Activated CD4-positive, alpha-beta T cell treated with anti-CD3 and anti-CD28 coated beads for 36 hours (primary cell): ENCODE measurements at regions not wholly inside any gene's neighbourhood (a gene's known extent, or its start where the extent isn't known, plus 50 kb on each side); places are given as distances from the start of the nearest gene placed in this dataset.
"Not testable (repeated sequence)": the region's sequence is repeated elsewhere in the genome, so short reads cannot be mapped to it uniquely, and the experiment has no call there.

Experiments used
- ATAC-seq: fragments of 200-7000 bp; cut with Tn5 transposase; one replicate; pipeline ENCODE4 v1.10.0; 2021; ENCODE audit warnings: mild to moderate bottlenecking, moderate library complexity
- CTCF ChIA-PET: fragments of 350-600 bp; sonication (Branson Sonifier 250); formaldehyde crosslinking; loops from one replicate; lab custom pipeline; 2021; ENCODE audit warnings: antibody characterized with exemption; lab: Charles Lee
- POLR2A ChIA-PET: fragments of 350-600 bp; sonication (Branson Sonifier 250); formaldehyde crosslinking; loops from one replicate; lab custom pipeline; 2021; ENCODE audit warnings: antibody characterized with exemption, inconsistent platforms; lab: Charles Lee
- DNase-seq: peaks from one replicate; pipeline ENCODE4 v3.0.0-alpha.2; 2020
- H3K27ac Mint-ChIP-seq: one replicate; pipeline ENCODE4 v1.8.0; 2021; ENCODE audit warnings: mixed read lengths
- H3K27me3 Mint-ChIP-seq: one replicate; pipeline ENCODE4 v1.8.0; 2021; ENCODE audit warnings: mixed read lengths
- H3K36me3 Mint-ChIP-seq: one replicate; pipeline ENCODE4 v1.8.0; 2021; ENCODE audit warnings: low read depth, mixed read lengths
- H3K4me1 Mint-ChIP-seq: one replicate; pipeline ENCODE4 v1.8.0; 2021; ENCODE audit warnings: mixed read lengths
- H3K4me3 Mint-ChIP-seq: one replicate; pipeline ENCODE4 v1.8.0; 2021; ENCODE audit warnings: mild to moderate bottlenecking, moderate library complexity, mixed read lengths
- H3K9me3 Mint-ChIP-seq: one replicate; pipeline ENCODE4 v1.8.0; 2021; ENCODE audit warnings: low read depth, mixed read lengths
- intact Hi-C, 2 experiments: fragments of 100-400 bp; cut with DNase I in 1 of 2; cut with micrococcal nuclease in 1 of 2; formaldehyde crosslinking; loops; one replicate each; pipeline versions ENCODE4 v1.14.2 to v1.15.1; 2022 to 2024; cut with DNase I, micrococcal nuclease

DNA sequence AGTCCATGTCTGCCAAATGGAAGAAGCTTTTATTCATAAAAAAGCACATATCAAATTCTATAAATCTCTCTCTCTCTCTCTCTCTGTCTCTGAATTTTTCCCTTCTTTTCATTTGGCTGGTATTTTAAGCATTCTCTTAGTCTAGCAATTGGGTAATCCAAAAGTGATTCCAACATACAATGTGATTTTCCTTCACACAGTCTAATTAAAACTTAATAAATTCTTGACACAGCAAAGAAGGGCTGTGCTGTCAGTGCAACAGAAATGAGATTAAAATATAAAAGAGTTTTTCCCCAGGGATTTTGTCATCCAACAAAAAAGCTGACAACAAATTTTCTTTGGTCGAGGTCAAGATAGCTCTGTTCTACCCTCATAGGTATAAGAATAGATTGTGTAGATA is 216.9 kb downstream of the CENPC start:
- no peaks in the 10 kb centered on the region for H3K36me3 Mint-ChIP-seq
- POLR2A ChIA-PET: no interaction called here
- ATAC-seq (no peak), DNase-seq (no peak)
- H3K4me3 Mint-ChIP-seq: no peak overlapping the region
- H3K4me1 Mint-ChIP-seq: peaks cover 2% of the 10 kb centered on the region
- intact Hi-C loops: no loop called here
- H3K27me3 Mint-ChIP-seq: peaks cover 16% of the 10 kb centered on the region
- H3K27ac Mint-ChIP-seq: no peak overlapping the region
- CTCF ChIA-PET: interaction anchor here (0.5 to 3.1 kb wide), 6 partner anchors 21 to 242 kb away, joined by 3 to 36 read pairs (median 3); no protein-coding TSS in a partner anchor
- no peaks in the 10 kb centered on the region for H3K9me3 Mint-ChIP-seq

DNA sequence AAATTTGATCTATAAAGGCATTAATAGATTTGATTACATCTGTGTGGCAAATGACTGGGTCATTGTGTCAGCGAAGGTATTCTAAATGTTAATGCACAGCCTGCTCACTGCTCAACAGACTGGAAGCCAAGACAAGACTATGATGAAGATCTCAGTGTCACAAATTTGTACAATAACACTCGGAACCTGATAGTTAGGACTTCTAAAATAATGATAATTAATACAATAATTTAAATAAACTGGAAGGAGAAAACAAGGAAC is 217.4 kb downstream of the CENPC start:
- no peak overlapping the region for H3K27ac Mint-ChIP-seq
- CTCF ChIA-PET: interaction anchor here (0.6 to 3.1 kb wide), 5 partner anchors 9 to 241 kb away, joined by 3 to 36 read pairs (median 3); no protein-coding TSS in a partner anchor
- H3K36me3 Mint-ChIP-seq: no peaks in the 10 kb centered on the region
- H3K9me3 Mint-ChIP-seq: no peaks in the 10 kb centered on the region
- peaks cover 2% of the 10 kb centered on the region for H3K4me1 Mint-ChIP-seq
- POLR2A ChIA-PET: no interaction called here
- intact Hi-C loops: no loop called here
- no peak for DNase-seq
- no peak for ATAC-seq
- H3K27me3 Mint-ChIP-seq: peaks cover 16% of the 10 kb centered on the region
- no peak overlapping the region for H3K4me3 Mint-ChIP-seq

GRCh38 chr4:67327245-67328017 is 217.9 kb downstream of the CENPC start:
- Mint-ChIP-seq H3K4me3 (no peak overlapping the region), H3K4me1 (peaks cover 2% of the 10 kb centered on the region), H3K27me3 (peaks cover 16% of the 10 kb centered on the region), H3K9me3 (no peaks in the 10 kb centered on the region), H3K27ac (no peak overlapping the region), H3K36me3 (no peaks in the 10 kb centered on the region)
- intact Hi-C loops: loop anchor here (1.0 kb wide), 1 partner anchor 239 kb away; no protein-coding TSS in a partner anchor
- ATAC-seq: peak; percentile 74
- ChIA-PET CTCF (interaction anchor here (0.6 to 3.1 kb wide), 8 partner anchors 9 to 243 kb away, joined by 3 to 36 read pairs (median 3); no protein-coding TSS in a partner anchor), POLR2A (no interaction called here)
- DNase-seq: peak; percentile 66

- no peak for DNase-seq
- intact Hi-C loops: no loop called here
- H3K9me3 Mint-ChIP-seq: no peaks in the 10 kb centered on the region
- CTCF ChIA-PET: interaction anchor here (1.2 to 1.8 kb wide), 5 partner anchors 13 to 75 kb away, joined by 3 to 4 read pairs (median 3); no protein-coding TSS in a partner anchor
- H3K36me3 Mint-ChIP-seq: no peaks in the 10 kb centered on the region
- ATAC-seq: no peak
- peaks cover 16% of the 10 kb centered on the region for H3K27me3 Mint-ChIP-seq
- peaks cover 2% of the 10 kb centered on the region for H3K4me1 Mint-ChIP-seq
- no peak overlapping the region for H3K27ac Mint-ChIP-seq
- POLR2A ChIA-PET: no interaction called here
- no peak overlapping the region for H3K4me3 Mint-ChIP-seq
Measured at GRCh38 chr4:67325791-67326190, 219.5 kb downstream of the CENPC start.

GRCh38 chr4:67320645-67321044 is 224.7 kb downstream of the CENPC start:
- H3K9me3 Mint-ChIP-seq: no peaks in the 10 kb centered on the region
- POLR2A ChIA-PET: interaction anchor here (0.7 kb wide), 1 partner anchor 324 kb away, joined by 5 read pairs; no protein-coding TSS in a partner anchor
- H3K36me3 Mint-ChIP-seq: no peaks in the 10 kb centered on the region
- ATAC-seq (no peak), DNase-seq (no peak)
- CTCF ChIA-PET: interaction anchor here (1.2 kb wide), 1 partner anchor 18 kb away, joined by 3 read pairs; no protein-coding TSS in a partner anchor
- H3K4me3 Mint-ChIP-seq: no peak overlapping the region
- no peaks in the 10 kb centered on the region for H3K27me3 Mint-ChIP-seq
- no peaks in the 10 kb centered on the region for H3K4me1 Mint-ChIP-seq
- H3K27ac Mint-ChIP-seq: no peak overlapping the region
- intact Hi-C loops: no loop called here

DNA sequence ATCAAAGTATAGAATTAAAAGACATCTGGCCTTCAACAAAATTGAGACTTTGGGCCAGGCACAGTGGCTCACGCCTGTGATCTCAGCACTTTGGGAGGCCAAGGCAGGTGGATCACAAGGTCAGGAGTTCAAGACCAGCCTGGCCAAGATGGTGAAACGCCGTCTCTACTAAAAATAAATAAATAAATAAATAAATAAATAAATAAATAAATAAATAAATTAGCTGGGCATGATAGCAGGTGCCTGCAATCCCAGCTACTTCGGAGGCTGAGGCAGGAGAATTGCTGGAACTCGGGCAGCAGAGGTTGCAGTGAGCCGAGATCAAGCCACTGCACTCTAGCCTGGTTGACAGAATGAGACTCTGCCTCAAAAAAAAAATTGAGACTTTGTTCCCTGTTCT is 225.7 kb downstream of the CENPC start:
- ATAC-seq, H3K27me3 Mint-ChIP-seq, H3K4me1 Mint-ChIP-seq, POLR2A ChIA-PET, H3K4me3 Mint-ChIP-seq, DNase-seq, H3K27ac Mint-ChIP-seq, H3K36me3 Mint-ChIP-seq, H3K9me3 Mint-ChIP-seq, CTCF ChIA-PET, intact Hi-C loops: not testable (repeated sequence)

GRCh38 chr4:67300497-67301185 is 244.7 kb downstream of the CENPC start:
- H3K27me3 Mint-ChIP-seq, POLR2A ChIA-PET, CTCF ChIA-PET, H3K4me3 Mint-ChIP-seq, H3K36me3 Mint-ChIP-seq, H3K4me1 Mint-ChIP-seq, intact Hi-C loops, H3K27ac Mint-ChIP-seq, ATAC-seq, H3K9me3 Mint-ChIP-seq, DNase-seq: not testable (repeated sequence)

DNA sequence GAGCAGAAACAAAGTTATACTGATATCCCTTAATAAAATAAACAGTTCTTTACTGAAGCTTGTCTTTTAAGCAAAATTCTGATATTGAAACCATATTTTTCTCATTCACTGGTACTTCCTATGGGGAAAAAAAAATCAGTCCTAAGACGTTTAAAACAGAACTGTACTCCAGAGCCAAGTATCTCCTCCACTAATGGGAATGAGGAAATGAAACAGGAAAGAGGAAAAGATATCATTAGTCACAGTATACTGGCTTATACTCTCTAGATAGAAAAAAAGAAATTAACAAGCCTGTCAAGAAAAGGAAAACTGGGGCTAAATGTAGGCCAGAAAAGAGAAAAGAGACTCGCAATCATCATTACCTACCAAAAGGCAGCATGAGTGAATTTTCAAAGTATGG is 252.7 kb downstream of the CENPC start:
- Mint-ChIP-seq H3K4me3 (no peak overlapping the region), H3K27ac (no peak overlapping the region), H3K36me3 (no peaks in the 10 kb centered on the region), H3K9me3 (no peaks in the 10 kb centered on the region), H3K27me3 (no peaks in the 10 kb centered on the region), H3K4me1 (no peaks in the 10 kb centered on the region)
- intact Hi-C loops: no loop called here
- DNase-seq (no peak), ATAC-seq (no peak)
- ChIA-PET POLR2A (no interaction called here), CTCF (interaction anchor here (1.1 to 1.3 kb wide), 2 partner anchors 19 to 33 kb away, joined by 3 read pairs; no protein-coding TSS in a partner anchor)

- intact Hi-C loops: no loop called here
- no peak overlapping the region for H3K27ac Mint-ChIP-seq
- ATAC-seq: no peak
- H3K4me1 Mint-ChIP-seq: no peaks in the 10 kb centered on the region
- no peaks in the 10 kb centered on the region for H3K9me3 Mint-ChIP-seq
- H3K4me3 Mint-ChIP-seq: no peak overlapping the region
- H3K36me3 Mint-ChIP-seq: no peaks in the 10 kb centered on the region
- ChIA-PET POLR2A (no interaction called here), CTCF (interaction anchor here (1.1 to 1.3 kb wide), 2 partner anchors 18 to 34 kb away, joined by 3 read pairs; no protein-coding TSS in a partner anchor)
- no peak for DNase-seq
- H3K27me3 Mint-ChIP-seq: no peaks in the 10 kb centered on the region
Measured at GRCh38 chr4:67292045-67292444, 253.3 kb downstream of the CENPC start.

DNA sequence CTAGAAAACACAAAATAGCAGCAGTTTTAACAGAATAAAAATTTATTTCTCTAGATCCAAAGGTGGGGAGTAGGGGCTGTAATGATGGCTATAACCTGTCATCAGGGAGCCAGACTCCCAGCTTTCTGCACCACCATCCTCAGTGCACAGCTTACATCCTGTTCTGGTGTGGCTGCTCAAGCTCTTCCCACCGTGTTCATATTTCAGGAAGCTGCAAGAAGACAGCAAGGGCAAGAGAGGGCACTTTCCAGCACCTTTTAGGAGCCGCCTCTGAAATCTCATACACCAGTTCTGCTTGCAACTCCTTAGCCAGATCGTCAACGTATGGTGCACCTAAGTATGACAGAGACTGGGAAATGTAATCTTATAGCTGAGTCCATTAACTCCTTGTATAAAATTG is 253.7 kb downstream of the CENPC start:
- POLR2A ChIA-PET: no interaction called here
- Mint-ChIP-seq H3K27ac (no peak overlapping the region), H3K4me1 (no peaks in the 10 kb centered on the region), H3K36me3 (no peaks in the 10 kb centered on the region), H3K4me3 (no peak overlapping the region), H3K9me3 (no peaks in the 10 kb centered on the region), H3K27me3 (no peaks in the 10 kb centered on the region)
- DNase-seq (no peak), ATAC-seq (no peak)
- intact Hi-C loops: no loop called here
- CTCF ChIA-PET: interaction anchor here (1.1 to 1.3 kb wide), 2 partner anchors 18 to 34 kb away, joined by 3 read pairs; no protein-coding TSS in a partner anchor

DNA sequence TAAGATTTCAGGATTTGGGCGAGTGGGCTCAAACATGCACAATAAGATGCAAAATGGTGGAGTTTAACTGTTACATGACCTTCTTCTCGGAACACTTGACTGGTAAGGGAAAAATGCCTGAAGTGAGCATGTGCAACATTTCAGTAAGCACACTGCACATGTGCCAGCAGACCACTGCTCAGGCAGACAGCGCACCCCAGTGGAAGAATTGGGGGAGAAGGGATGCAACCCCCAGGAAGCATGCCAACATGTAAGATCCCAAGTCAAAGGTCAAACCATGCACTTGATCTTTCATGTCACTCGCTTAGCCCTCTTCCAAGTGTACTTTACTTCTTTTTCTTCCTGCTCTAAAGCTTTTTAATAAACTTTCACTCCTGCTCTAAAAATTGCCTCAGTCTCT is 256.3 kb downstream of the CENPC start:
- Mint-ChIP-seq H3K27ac (no peak overlapping the region), H3K9me3 (no peaks in the 10 kb centered on the region), H3K4me1 (no peaks in the 10 kb centered on the region), H3K36me3 (no peaks in the 10 kb centered on the region), H3K4me3 (no peak overlapping the region), H3K27me3 (no peaks in the 10 kb centered on the region)
- POLR2A ChIA-PET: no interaction called here
- CTCF ChIA-PET: interaction anchor here (0.6 to 0.7 kb wide), 3 partner anchors 16 to 1416 kb away, joined by 3 read pairs; no protein-coding TSS in a partner anchor
- DNase-seq: peak; percentile 59
- intact Hi-C loops: loop anchor here in 1 of 2 experiments (1.0 kb wide), 1 partner anchor 201 kb away; no protein-coding TSS in a partner anchor
- no peak for ATAC-seq
